GM21825 (cell line): ENCODE measurements at regions not wholly inside any gene's neighbourhood (a gene's known extent, or its start where the extent isn't known, plus 50 kb on each side); places are given as distances from the start of the nearest gene placed in this dataset.

ENCODE experiments used
- ATAC-seq: cut with Tn5 transposase; IDR thresholded peaks from one replicate; pipeline ENCODE4 v1.9.1; 2021; ENCODE audit warnings: mild to moderate bottlenecking, moderate library complexity; ENCODE audit not compliant: unreplicated experiment

DNA sequence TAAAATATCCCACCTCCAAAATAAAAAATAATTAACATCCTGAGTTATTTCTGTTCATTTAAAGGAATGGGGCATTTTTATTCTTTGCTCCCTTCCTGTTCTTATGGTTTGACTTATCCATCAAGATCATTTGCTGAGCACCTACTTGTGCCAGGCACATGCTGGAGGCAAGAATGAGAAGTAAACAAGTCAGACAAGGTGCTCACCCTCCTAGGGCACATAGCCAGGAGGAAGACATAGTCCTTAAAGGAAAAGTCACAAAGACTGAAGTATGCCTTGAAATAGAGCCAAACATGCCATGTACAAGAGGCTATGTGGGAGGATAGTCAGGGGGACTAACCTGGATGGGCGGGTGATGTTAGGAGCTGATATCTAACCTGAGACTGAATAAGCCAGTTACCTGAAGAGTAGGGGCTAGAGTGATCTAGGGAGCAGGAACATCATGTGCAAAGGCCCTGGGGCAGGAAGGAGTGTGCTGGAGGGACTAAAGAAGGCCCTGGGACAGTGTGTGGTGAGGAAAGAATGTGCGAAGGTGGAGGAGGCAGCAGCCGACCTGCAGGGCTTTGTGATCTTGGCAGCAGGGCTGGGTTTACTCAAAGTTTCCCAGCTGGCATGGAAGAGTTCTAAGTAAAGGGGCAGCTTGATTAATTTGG, 233.5 kb downstream of the MATN1 start:
- no peak for ATAC-seq

GRCh38 chr1:30488324-30488913, 235.0 kb downstream of the MATN1 start:
- ATAC-seq, result no peak

DNA sequence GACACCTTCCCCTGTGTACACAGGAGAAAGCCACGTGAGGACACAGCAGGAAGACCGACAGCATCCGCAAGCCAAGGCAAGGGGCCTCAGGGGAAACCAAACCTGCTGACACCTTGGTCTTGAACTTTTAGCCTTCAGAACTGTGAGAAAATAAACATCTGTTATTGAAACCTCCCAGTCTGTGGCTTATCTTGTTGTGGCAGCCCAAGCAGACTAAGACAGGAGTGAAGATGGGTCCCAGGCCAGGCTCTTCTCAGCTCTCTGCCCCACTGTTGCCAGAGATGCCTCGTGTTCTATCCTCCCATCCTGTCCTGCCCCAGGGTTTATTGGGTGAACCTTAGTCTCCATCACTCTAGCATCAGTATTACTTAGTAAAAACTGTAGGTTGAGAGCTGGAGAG, 236.3 kb downstream of the MATN1 start:
- ATAC-seq, result no peak

GRCh38 chr1:30485072-30485471, 238.3 kb downstream of the MATN1 start:
- ATAC-seq, result no peak

GRCh38 chr1:30484668-30485067, 238.7 kb downstream of the MATN1 start:
- no peak for ATAC-seq

DNA sequence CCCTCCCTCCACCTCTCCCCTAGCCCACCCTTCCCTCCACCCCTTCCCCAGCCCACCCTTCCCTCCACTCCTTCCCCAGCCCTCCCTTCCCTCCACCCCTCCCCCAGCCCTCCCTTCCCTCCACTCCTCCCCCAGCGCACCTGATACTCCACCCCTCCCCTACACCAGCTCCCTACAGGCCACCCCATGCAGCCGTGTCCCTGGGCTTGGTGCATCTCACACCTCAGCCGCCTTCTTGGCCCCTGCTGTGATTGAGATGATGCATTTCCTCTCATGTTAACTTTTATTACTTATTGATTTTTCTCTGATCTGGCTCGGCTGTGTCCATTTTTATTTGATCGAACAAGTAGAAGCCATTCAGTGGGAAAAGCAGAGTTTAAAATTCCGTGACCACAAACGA, 243.8 kb downstream of the MATN1 start:
- no peak for ATAC-seq

GRCh38 chr1:30478799-30479563, 244.4 kb downstream of the MATN1 start:
- no peak for ATAC-seq

- no peak for ATAC-seq
Measured at GRCh38 chr1:30478283-30478682, 245.1 kb downstream of the MATN1 start.

- ATAC-seq, result no peak
Measured at GRCh38 chr1:30477588-30477987, 245.8 kb downstream of the MATN1 start.

GRCh38 chr1:30476911-30477459, 246.4 kb downstream of the MATN1 start:
- no peak for ATAC-seq

- ATAC-seq, result no peak
Measured at GRCh38 chr1:30476476-30476875, 246.9 kb downstream of the MATN1 start.

GRCh38 chr1:30475966-30476365, 247.4 kb downstream of the MATN1 start:
- no peak for ATAC-seq

DNA sequence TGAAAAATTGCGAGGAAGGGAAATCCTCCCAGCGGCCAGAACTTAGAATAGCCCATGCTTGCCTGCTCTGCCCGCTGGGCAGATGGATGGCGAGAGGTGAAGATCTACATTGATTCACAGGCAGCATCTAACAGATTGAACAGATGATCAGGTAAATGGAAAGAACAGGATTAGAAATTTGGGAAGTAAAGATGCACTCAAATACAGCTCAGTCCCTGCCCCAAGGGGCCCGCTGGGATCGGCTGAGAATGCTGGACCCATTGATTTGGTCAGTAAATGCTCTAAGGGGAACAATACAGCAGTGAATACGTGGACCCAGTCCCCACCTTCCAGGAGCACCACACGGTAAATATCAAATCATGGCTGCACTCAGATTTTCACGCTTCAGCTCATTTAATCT, 248.2 kb downstream of the MATN1 start:
- no peak for ATAC-seq

GRCh38 chr1:30474818-30475200, 248.6 kb downstream of the MATN1 start:
- no peak for ATAC-seq

DNA sequence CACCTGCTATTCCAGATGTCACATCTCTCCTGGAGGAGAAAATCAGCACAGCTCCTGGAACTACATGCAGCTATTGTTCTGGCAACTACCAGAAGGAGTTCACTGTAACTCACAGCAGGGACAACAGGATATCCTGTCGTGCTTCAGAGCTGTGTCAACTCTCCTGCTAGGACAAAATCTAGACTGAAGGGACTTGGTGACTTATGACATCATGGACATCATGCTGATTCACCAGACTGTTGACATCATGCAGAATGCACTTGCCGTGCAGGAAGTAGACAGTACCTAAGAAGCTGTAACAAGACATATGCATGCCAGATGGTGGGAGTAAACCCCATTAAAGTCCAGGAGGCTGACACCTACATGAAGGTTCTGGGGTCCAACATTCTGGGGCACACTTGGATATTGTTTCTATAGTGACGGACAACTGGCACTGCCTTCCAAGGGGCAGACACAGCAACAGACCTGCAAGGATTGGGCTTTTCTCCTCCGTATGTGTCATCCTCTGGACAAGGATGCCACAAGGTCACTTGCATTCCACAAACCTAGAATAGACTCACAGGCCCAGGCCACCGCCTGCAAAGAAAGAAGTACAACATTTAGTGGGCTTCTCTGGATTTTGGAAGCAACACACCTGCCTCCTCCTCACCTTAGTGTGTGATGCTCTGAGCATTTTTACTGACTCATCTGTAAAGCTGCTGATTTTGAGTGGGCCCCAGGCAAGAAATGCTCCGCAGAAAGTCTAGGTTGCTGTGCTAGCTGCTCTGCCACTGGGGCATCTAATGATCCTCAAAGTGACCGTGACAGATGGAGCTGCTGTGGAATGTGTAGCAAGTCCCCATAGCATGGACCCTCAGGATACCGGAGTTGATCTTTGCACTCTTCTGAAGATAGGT, 249.2 kb downstream of the MATN1 start:
- ATAC-seq, result no peak

DNA sequence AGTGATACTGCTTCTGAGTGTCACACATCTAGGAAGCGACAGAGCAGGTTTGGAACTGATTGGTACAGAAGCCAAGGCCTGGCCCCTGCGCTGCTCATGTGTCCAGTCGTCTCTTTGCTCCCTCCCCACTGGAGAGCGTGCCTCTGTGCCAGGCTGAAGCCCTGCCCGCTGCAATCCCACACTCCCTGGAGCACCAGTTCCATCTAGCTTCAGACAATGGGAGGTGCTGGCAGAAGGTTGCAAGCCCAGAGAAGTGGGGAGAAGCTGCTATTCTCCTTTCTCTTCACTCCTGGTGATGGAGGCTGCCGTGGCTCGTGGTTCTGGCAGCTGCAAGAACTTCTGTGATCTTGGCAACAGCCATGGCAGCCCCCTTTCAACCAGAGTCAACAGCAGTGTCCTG, 250.9 kb downstream of the MATN1 start:
- no peak for ATAC-seq

DNA sequence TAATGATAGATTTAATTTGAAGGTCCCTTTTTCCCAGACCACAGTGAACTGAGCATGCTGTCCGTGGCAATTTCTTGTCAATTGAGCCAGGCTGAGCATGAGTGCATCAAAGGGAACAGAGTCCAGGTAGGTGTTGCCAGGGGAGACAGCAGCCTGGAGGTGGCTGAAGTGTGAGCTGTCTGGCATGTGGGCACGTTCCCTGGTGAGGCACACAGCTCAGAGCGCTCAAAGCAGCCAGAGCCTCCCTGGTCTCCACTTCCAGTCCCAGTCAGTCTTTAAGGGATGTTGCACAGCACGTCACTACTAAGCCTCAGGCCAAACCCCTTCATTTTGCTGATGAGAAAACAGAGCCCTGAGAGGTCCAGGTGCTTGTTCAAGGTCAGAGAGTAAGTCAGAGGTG, 251.4 kb downstream of the MATN1 start:
- ATAC-seq, result no peak

GRCh38 chr1:30471307-30471706, 252.1 kb downstream of the MATN1 start:
- no peak for ATAC-seq

DNA sequence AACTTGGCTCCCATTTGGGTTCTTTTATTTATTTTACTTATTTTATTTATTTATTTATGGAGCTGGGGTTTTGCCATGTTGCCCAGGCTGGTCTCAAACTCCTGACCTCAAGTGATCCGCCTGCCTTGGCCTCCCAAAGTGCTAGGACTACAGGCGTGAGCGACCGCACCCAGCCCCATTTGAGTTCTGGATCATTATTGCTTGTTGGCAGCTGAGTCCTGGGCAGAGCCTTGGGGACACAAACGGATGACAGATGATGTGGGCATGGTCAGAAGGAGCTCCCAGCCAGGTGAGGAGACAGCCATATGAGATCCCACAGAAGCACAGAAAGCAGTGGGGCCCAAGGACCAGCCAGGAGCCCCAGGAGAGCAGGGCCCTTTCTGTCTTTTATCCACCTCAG, 254.0 kb downstream of the MATN1 start:
- no peak for ATAC-seq

- ATAC-seq, result no peak
Measured at GRCh38 chr1:30467101-30467500, 256.3 kb downstream of the MATN1 start.

GRCh38 chr1:30466610-30467009, 256.8 kb downstream of the MATN1 start:
- ATAC-seq, result no peak
